GM18508 (cell line): ENCODE measurements at regions not wholly inside any gene's neighbourhood (a gene's known extent, or its start where the extent isn't known, plus 50 kb on each side); places are given as distances from the start of the nearest gene placed in this dataset.
"Not testable (repeated sequence)": the region's sequence is repeated elsewhere in the genome, so short reads cannot be mapped to it uniquely, and the experiment has no call there.

Source experiments
- ATAC-seq: cut with Tn5 transposase; IDR thresholded peaks from one replicate; pipeline ENCODE4 v1.9.1; 2021; ENCODE audit warnings: moderate number of reproducible peaks; ENCODE audit not compliant: insufficient read depth, unreplicated experiment

DNA sequence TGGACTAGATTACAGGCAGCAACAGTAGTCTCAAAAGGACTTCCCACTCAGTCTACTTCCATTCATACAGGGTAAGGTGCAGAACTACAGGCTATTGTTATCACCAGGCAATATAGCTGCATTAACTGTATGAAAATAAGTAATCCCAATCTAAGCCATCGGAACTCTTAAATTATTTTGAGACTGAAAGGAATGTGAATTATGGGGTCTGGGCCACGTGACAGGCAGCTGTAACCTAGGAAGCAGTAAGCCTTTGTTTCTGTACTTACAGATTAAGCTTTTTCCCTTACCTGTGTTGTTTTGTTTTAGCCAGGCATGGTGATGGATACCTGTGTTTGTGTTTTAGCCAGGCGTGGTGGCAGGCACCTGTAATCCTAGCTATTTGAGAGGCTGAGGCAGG is 152.4 kb upstream of the TRIM24 start:
- ATAC-seq, result no peak

- ATAC-seq, result no peak
These were observed 151.9 kb upstream of the TRIM24 start for GRCh38 chr7:138308136-138308535.

DNA sequence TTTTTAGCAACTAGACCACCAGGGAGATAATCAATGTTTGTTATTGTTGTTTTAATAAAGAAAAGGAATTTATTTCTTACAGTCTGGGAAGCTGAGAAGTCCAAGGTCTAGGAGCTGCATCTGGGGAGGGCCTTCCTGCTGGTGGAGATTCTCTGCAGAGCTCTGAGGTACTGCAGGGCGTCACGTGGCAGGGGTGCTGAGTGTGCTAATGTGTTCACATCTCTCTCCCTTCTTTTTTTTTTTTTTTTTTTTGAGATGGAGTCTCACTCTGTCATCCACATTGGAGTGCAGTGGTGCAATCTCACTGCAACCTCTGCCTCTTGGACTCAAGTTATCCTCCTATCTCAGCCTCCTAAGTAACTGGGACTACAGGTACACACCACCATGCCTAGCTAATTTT is 150.9 kb upstream of the TRIM24 start:
- no peak for ATAC-seq

- no peak for ATAC-seq
These were observed 146.3 kb upstream of the TRIM24 start for GRCh38 chr7:138313829-138314178.

DNA sequence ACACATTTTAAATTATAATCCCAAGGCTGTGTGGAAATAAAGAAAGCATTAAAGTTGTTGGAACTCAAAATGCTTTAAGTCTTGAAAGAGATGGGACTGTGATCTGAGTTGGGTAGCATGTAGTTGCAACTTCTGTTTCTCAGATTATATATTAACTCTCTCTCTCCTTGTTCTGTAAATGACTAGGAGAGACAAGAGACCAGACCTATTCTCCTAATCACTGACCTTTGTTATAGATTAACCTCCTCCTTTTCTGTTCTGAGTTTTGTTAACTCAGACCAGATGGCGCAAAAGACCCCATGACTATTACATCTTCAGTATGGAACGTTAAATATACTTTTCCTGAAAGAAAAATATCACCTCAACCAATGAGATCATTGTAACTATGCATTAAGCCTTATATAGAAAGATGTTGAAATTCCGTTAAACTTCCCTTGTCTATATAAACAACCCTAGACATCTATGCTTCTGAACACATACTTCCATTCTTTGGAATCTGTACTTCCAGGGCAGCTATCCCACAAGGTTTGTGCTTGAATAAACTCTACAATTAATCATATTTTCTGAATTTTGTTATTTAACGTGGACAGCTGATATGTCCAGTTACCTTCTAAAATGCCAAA is 143.5 kb upstream of the TRIM24 start:
- ATAC-seq, result peak; percentile 99

GRCh38 chr7:138317044-138317596 is 142.9 kb upstream of the TRIM24 start:
- ATAC-seq, result no peak

DNA sequence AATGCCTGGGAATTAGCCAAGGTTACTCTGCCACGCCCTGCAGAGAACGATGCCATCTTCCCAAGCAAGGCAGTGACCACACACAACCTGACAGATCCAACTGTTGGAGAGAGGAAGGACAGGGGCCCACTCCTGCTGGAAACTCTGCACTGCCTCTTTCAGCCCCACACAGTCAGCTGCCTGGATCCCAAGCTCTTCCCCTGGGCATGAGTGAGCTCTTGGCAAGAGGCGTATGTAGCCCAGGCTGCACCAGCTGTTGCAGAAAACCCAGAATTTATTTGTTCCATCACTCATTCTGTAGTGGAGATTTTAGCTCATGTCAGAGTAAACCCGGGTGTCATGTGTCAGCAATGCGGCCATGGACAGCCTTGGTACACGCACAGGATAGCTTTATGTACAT is 135.1 kb upstream of the TRIM24 start:
- ATAC-seq, result no peak

GRCh38 chr7:138325434-138325833 is 134.6 kb upstream of the TRIM24 start:
- no peak for ATAC-seq

DNA sequence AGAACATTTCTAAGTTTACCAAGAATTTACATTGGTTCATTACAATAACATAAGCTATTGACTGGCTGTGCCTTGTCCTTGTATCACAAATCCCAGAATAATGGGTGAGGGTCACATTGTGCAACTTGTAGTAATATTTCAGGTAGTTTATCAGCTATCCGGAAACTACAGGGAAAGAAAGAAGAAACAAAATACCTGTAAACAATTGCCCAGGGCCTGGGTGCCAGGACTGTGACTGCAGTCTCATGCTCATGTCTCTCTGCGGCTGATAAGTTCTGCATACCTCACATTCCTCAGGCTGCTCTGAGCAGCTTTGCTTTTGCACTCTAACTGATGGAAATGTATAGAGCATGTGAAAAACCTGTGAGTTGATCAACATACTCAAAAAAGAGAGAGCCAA is 131.8 kb upstream of the TRIM24 start:
- ATAC-seq, result no peak

DNA sequence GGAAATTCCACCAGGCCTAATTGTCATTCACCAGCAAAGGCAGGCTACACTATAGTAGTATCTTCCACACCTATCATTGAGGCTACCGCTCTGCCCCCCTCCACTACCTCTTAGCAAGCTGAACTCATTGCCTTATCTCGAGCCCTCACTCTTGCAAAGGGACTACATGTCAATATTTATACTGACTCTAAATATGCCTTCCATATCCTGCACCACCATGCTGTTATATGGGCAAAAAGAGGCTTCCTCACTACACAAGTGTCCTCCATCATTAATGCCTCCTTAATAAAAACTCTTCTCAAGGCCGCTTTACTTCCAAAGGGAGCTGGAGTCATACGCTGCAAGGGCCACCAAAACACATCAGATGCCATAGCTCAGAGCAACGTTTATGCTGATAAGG is 127.2 kb upstream of the TRIM24 start:
- not testable (repeated sequence) for ATAC-seq

GRCh38 chr7:138338361-138338760 is 121.7 kb upstream of the TRIM24 start:
- no peak for ATAC-seq

- not testable (repeated sequence) for ATAC-seq
These were observed 120.8 kb upstream of the TRIM24 start for GRCh38 chr7:138339229-138339628.

DNA sequence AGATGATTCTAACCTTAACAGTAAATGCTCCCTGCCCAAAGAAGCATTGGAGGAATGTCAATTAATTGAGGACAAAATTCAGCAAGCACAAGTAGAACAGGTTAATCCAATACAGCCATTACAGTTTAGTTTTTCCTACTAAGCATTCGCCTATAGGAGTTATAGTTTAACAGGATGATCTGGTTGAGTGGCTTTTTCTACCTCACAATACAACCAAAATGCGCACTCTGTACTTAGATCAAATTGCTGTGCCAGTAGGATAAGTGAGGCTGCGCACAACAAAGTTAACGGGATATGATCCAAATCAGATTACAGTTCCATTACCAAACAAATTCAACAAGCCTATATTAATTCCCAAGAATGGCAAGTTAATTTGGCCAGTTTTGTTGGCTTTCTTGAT is 117.1 kb upstream of the TRIM24 start:
- ATAC-seq, result no peak

GRCh38 chr7:138345567-138345966 is 114.5 kb upstream of the TRIM24 start:
- ATAC-seq, result no peak

DNA sequence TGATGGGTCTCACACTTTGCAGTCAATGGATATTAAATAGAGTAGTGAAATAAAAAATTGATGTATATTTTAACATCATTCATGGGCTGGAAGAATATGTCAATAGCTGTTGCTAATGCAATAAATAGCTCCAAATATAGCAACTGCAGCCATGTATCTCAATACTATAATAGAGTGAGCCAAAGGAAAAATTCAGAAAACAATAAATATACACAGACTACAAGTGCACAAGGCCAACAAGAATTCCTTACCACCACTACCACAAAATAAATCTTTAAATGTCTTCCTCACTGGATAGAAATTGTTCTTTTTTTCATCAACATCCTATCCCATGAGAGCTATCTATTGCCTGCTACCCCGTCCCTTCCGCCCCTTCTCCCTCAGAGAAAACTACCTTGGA is 113.1 kb upstream of the TRIM24 start:
- ATAC-seq, result no peak

DNA sequence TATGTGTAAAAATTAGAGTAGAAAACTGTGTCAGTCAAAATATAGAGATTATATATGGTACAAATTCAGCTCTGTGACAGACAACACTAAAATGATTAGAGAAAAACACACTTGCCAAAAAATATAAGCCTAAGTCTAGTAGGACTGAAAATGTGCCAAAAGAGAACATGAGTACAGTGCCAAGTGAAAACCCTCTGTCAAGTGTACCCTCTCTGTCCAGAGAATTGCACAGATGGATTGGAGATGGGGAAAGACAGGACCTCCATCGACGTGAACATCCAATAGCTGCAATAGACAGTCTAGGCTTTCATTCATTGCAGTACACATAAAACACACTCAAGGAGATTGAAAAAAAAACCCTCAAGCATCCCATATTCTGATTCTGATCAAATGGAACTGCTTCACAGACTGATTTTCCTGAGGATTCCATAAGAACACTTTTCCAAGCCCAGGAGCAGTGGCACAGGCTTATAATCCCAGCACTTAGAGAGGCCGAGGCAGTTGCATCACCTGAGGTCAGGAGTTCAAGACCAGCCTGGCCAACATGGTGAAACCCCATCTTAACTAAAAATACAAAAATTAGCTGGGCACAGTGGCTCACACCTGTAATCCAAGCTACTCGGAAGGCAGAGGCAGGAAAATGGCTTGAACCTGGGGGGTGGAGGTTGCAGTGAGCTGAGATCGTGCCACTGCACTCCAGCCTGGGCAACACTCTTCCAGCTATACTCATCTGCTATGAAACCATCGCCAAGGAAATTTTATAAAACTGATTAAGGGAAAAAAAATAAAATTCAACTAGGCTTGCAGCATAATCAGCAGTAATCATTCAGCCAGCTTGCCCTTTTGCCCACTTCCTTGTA is 110.0 kb upstream of the TRIM24 start:
- ATAC-seq, result no peak

GRCh38 chr7:138350701-138351357 is 109.2 kb upstream of the TRIM24 start:
- no peak for ATAC-seq

DNA sequence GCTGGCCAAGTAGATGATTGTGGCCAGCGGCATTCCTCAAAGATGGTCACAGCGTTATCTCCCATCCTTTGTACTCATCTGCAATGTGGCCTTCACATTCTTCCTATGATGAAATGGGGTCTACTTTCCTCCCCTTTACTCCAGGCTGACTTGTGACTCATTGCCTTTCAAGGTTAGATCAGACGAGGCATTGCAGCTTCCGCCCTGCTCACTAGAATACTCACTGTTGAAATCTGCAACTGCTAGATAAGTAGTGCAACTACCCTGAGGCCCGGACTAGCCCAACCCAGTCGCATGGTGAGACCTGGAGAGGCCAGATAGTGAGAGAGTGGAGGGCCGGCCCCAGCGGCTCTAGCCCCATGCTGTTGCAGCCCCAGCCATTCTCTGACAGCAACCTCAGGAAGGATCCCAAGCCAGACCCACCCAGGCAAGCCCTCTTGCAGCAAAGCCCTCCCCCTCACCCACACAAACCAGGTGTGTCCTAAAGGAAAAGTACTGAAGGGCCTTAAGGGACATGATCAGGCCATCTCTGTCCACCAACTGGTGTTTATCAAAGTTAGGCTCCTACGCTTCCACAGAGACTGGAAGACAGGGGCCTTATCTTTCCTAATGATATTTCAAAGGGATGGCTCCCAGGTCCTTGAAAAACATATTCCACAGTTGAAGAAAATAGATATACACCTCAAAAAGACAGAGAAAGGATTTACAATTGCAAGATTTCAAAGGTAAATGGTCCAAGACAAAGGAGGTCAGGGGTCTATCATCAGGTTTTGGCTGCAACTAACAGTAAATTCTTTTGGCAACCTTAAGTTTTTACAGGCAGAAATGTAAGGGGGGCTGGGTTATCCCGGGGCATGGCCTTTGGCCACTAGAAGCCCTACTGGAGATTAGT is 107.2 kb upstream of the TRIM24 start:
- ATAC-seq, result no peak

- ATAC-seq, result no peak
These were observed 106.0 kb upstream of the TRIM24 start for GRCh38 chr7:138354066-138354465.

DNA sequence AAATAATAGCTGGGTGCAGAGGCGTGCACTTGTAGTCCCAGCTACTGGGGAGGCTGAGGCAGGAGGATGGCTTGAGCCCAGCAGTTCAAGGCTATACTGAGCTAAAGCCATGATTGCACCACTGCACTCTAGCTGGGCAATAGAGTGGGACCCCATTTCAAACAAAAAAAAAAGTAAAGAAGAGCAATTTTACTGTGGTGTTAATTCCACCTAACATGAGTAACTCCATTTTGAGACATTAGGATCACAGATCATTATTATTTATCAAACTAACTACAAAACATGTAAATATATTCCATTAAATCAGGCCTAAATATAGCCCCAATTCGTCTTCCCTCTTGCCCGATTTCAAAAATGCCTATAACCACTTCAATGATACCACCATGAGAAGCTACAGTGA is 104.8 kb upstream of the TRIM24 start:
- ATAC-seq, result no peak
